ENCODE measurements at regions not wholly inside any gene's neighbourhood (a gene's known extent, or its start where the extent isn't known, plus 50 kb on each side); places are given as distances from the start of the nearest gene placed in this dataset.

DNA sequence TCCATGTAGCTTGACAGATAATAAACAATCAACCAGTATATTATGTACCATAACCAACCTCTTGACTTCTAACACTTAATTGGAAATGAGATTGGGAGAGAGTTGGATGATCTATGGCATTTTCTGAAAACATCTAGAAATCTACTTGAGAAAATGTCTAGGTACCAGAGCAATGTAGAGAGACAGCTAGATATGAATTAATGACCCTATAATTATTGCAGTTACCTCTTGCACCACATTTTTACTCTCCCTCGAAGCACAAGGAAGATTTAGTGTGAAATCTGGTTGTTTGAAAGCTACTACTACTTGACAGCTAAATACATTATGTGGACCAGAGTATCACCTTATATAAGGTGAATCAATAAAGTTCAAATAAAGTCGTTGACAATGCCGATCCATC, 1534.4 kb upstream of the IGFBP7 start:
- Histone ChIP-seq H3K79me2 (ENCODE audit: control insufficient read depth, low read length) (no peaks in the 10 kb centered on the region), H3K9me2 (replicated peaks; ENCODE audit: control insufficient read depth, low read length) (no peaks in the 10 kb centered on the region), H3K9me3 (ENCODE audit: control insufficient read depth, insufficient read depth, low read length) (no peaks in the 10 kb centered on the region), H3K27me3 (ENCODE audit: control insufficient read depth, low read length) (no peaks in the 10 kb centered on the region), H3F3A (ENCODE audit: control insufficient read depth, insufficient read depth) (no peaks in the 10 kb centered on the region), H3K4me1 (ENCODE audit: control insufficient read depth, low read length) (no peaks in the 10 kb centered on the region), H3K4me2 (ENCODE audit: low read length) (no peak overlapping the region), H3K36me3 (ENCODE audit: control insufficient read depth, low read length) (no peaks in the 10 kb centered on the region), H3K4me3 (ENCODE audit: low read length) (no peak overlapping the region), H3K27ac (ENCODE audit: low read depth, low read length) (no peak overlapping the region), H4K20me1 (ENCODE audit: control insufficient read depth, insufficient read depth, low read depth, low read length) (no peaks in the 10 kb centered on the region)
- TF ChIP-seq, protein P1, sequence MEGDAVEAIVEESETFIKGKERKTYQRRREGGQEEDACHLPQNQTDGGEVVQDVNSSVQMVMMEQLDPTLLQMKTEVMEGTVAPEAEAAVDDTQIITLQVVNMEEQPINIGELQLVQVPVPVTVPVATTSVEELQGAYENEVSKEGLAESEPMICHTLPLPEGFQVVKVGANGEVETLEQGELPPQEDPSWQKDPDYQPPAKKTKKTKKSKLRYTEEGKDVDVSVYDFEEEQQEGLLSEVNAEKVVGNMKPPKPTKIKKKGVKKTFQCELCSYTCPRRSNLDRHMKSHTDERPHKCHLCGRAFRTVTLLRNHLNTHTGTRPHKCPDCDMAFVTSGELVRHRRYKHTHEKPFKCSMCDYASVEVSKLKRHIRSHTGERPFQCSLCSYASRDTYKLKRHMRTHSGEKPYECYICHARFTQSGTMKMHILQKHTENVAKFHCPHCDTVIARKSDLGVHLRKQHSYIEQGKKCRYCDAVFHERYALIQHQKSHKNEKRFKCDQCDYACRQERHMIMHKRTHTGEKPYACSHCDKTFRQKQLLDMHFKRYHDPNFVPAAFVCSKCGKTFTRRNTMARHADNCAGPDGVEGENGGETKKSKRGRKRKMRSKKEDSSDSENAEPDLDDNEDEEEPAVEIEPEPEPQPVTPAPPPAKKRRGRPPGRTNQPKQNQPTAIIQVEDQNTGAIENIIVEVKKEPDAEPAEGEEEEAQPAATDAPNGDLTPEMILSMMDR (IDR thresholded peaks at IDR 0.05; ENCODE audit: low read depth, low read length, poor library complexity, severe bottlenecking): no peak
- no peak for TF ChIP-seq EZH2phosphoT487 (IDR thresholded peaks at IDR 0.05; ENCODE audit: borderline replicate concordance, low read length)

GRCh38 chr4:58636381-58636780, 1526.2 kb upstream of the IGFBP7 start:
- no peak overlapping the region for H3K4me3 ChIP-seq (ENCODE audit: low read length)
- H3K4me2 ChIP-seq (ENCODE audit: low read length): no peak overlapping the region
- H3K36me3 ChIP-seq (ENCODE audit: control insufficient read depth, low read length): no peaks in the 10 kb centered on the region
- H3K79me2 ChIP-seq (ENCODE audit: control insufficient read depth, low read length): no peaks in the 10 kb centered on the region
- H3F3A ChIP-seq (ENCODE audit: control insufficient read depth, insufficient read depth): no peaks in the 10 kb centered on the region
- H4K20me1 ChIP-seq (ENCODE audit: control insufficient read depth, insufficient read depth, low read depth, low read length): no peaks in the 10 kb centered on the region
- H3K27me3 ChIP-seq (ENCODE audit: control insufficient read depth, low read length): no peaks in the 10 kb centered on the region
- H3K9me2 ChIP-seq (replicated peaks; ENCODE audit: control insufficient read depth, low read length): no peaks in the 10 kb centered on the region
- H3K4me1 ChIP-seq (ENCODE audit: control insufficient read depth, low read length): no peaks in the 10 kb centered on the region
- TF ChIP-seq, protein P1 (IDR thresholded peaks at IDR 0.05; ENCODE audit: low read depth, low read length, poor library complexity, severe bottlenecking): no peak
- TF ChIP-seq EZH2phosphoT487 (IDR thresholded peaks at IDR 0.05; ENCODE audit: borderline replicate concordance, low read length): no peak
- no peak overlapping the region for H3K27ac ChIP-seq (ENCODE audit: low read depth, low read length)
- H3K9me3 ChIP-seq (ENCODE audit: control insufficient read depth, insufficient read depth, low read length): no peaks in the 10 kb centered on the region

DNA sequence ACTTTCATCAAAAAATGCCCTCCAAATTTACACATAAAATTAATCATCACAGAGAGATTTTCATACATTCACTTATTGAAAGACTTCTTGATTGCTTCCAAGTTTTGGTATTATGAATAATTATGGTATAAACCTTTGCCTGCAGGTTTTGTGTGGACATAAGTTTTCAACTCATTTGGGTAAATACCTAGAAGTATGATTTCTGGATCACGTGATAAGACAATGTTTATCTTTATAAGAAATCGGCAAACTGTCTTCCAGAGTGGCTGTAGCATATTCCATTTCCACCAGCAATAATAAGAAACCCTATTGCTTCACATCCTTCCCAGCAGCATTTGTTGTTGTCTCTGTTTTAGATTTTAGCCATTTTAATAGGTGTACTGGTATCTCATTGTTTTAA, 1507.0 kb upstream of the IGFBP7 start:
- Histone ChIP-seq H3F3A (ENCODE audit: control insufficient read depth, insufficient read depth) (no peaks in the 10 kb centered on the region), H3K9me2 (replicated peaks; ENCODE audit: control insufficient read depth, low read length) (no peaks in the 10 kb centered on the region), H4K20me1 (ENCODE audit: control insufficient read depth, insufficient read depth, low read depth, low read length) (no peaks in the 10 kb centered on the region), H3K27me3 (ENCODE audit: control insufficient read depth, low read length) (no peaks in the 10 kb centered on the region), H3K27ac (ENCODE audit: low read depth, low read length) (no peak overlapping the region), H3K9me3 (ENCODE audit: control insufficient read depth, insufficient read depth, low read length) (no peaks in the 10 kb centered on the region), H3K4me3 (ENCODE audit: low read length) (no peak overlapping the region), H3K4me1 (ENCODE audit: control insufficient read depth, low read length) (no peaks in the 10 kb centered on the region), H3K4me2 (ENCODE audit: low read length) (no peak overlapping the region), H3K79me2 (ENCODE audit: control insufficient read depth, low read length) (no peaks in the 10 kb centered on the region), H3K36me3 (ENCODE audit: control insufficient read depth, low read length) (no peaks in the 10 kb centered on the region)
- no peak for TF ChIP-seq EZH2phosphoT487 (IDR thresholded peaks at IDR 0.05; ENCODE audit: borderline replicate concordance, low read length)
- TF ChIP-seq, protein P1 (IDR thresholded peaks at IDR 0.05; ENCODE audit: low read depth, low read length, poor library complexity, severe bottlenecking): no peak

DNA sequence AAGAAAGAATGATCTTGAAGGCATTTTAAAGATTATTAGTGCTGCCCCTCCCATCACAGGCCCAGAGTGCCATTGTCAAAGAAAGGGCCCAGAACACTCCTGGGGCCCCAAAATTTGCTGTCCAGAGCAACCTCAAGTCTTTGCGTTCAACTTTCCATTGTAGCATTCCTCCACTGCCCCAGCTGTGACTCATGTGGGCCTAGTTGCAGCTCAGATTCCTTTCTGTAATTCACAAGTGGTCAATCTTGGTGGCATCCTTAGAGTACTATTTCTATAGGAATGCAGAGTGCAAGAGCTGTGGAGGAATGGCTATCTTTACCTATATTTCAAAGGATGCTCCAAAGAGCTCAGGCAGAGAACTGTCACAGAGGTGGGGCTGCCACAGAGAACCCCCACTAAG, 1500.8 kb upstream of the IGFBP7 start:
- Histone ChIP-seq H4K20me1 (ENCODE audit: control insufficient read depth, insufficient read depth, low read depth, low read length) (no peaks in the 10 kb centered on the region), H3K9me2 (replicated peaks; ENCODE audit: control insufficient read depth, low read length) (no peaks in the 10 kb centered on the region; the same call in 1 of the 2 replicates), H3K4me3 (ENCODE audit: low read length) (no peak overlapping the region), H3K4me2 (ENCODE audit: low read length) (no peak overlapping the region), H3K4me1 (ENCODE audit: control insufficient read depth, low read length) (no peaks in the 10 kb centered on the region), H3F3A (ENCODE audit: control insufficient read depth, insufficient read depth) (no peaks in the 10 kb centered on the region), H3K27me3 (ENCODE audit: control insufficient read depth, low read length) (no peaks in the 10 kb centered on the region), H3K79me2 (ENCODE audit: control insufficient read depth, low read length) (no peaks in the 10 kb centered on the region), H3K27ac (ENCODE audit: low read depth, low read length) (no peak overlapping the region), H3K36me3 (ENCODE audit: control insufficient read depth, low read length) (no peaks in the 10 kb centered on the region), H3K9me3 (ENCODE audit: control insufficient read depth, insufficient read depth, low read length) (no peaks in the 10 kb centered on the region)
- TF ChIP-seq, protein P1 (IDR thresholded peaks at IDR 0.05; ENCODE audit: low read depth, low read length, poor library complexity, severe bottlenecking): no peak
- no peak for TF ChIP-seq EZH2phosphoT487 (IDR thresholded peaks at IDR 0.05; ENCODE audit: borderline replicate concordance, low read length)

Measured in DOHH2 (cell line).